WTC11 (cell line): ENCODE measurements at regions not wholly inside any gene's neighbourhood (a gene's known extent, or its start where the extent isn't known, plus 50 kb on each side); places are given as distances from the start of the nearest gene placed in this dataset.

Experiments
- ATAC-seq: fragments of 200-7000 bp; cut with Tn5 transposase; 2 replicates; pipeline ENCODE4 v1.10.0; 2021; ENCODE audit warnings: mild to moderate bottlenecking, moderate library complexity
- CTCF ChIA-PET: fragments of 300-600 bp; sonication (Branson Sonifier 250); formaldehyde crosslinking; loops from one replicate; lab custom pipeline; 2021; ENCODE audit warnings: antibody characterized with exemption; lab: Charles Lee
- POLR2A ChIA-PET: fragments of 350-600 bp; sonication (Branson Sonifier 250); formaldehyde crosslinking; loops from one replicate; lab custom pipeline; 2021; ENCODE audit warnings: antibody characterized with exemption; lab: Charles Lee
- DNase-seq: peaks from one replicate; pipeline ENCODE4 v3.0.0; 2021; ENCODE audit warnings: low spot score
- H3K27ac Mint-ChIP-seq: 2 replicates; pipeline ENCODE4 v1.8.0; 2021; ENCODE audit warnings: mixed read lengths
- H3K27me3 Mint-ChIP-seq: 2 replicates; pipeline ENCODE4 v1.8.0; 2021; ENCODE audit warnings: low read depth, mild to moderate bottlenecking, moderate library complexity, mixed read lengths
- H3K36me3 Mint-ChIP-seq: 2 replicates; pipeline ENCODE4 v1.8.0; 2021; ENCODE audit warnings: mixed read lengths
- H3K4me1 Mint-ChIP-seq: 2 replicates; pipeline ENCODE4 v1.8.0; 2022; ENCODE audit warnings: mixed read lengths
- H3K4me3 Mint-ChIP-seq: 2 replicates; pipeline ENCODE4 v1.8.0; 2021; ENCODE audit warnings: mild to moderate bottlenecking, moderate library complexity, mixed read lengths
- H3K9me3 Mint-ChIP-seq: 2 replicates; pipeline ENCODE4 v1.8.0; 2021; ENCODE audit warnings: mixed read lengths
- CREB1 ChIP-seq: sonication (generic); formaldehyde crosslinking; IDR thresholded peaks from 2 replicates; pipeline ENCODE4 v1.8.0; 2023; ENCODE audit warnings: mild to moderate bottlenecking, missing genetic modification reagents
- ELF4 ChIP-seq: sonication (generic); formaldehyde crosslinking; IDR thresholded peaks from 2 replicates; pipeline ENCODE4 v1.8.1; 2022; ENCODE audit warnings: low read depth, mild to moderate bottlenecking, moderate library complexity, missing genetic modification reagents
- ESRRA ChIP-seq: sonication (generic); formaldehyde crosslinking; IDR thresholded peaks from 2 replicates; pipeline ENCODE4 v1.8.1; 2022; ENCODE audit warnings: mild to moderate bottlenecking, missing genetic modification reagents, borderline replicate concordance
- ETV6 ChIP-seq: sonication (generic); formaldehyde crosslinking; IDR thresholded peaks from 2 replicates; pipeline ENCODE4 v1.8.1; 2022; ENCODE audit warnings: mild to moderate bottlenecking, missing genetic modification reagents
- FOXK1 ChIP-seq: sonication (generic); formaldehyde crosslinking; IDR thresholded peaks from 2 replicates; pipeline ENCODE4 v1.8.0; 2022; ENCODE audit warnings: mild to moderate bottlenecking, moderate library complexity, missing genetic modification reagents
- GABPB1 ChIP-seq: sonication (generic); formaldehyde crosslinking; IDR thresholded peaks from 2 replicates; pipeline ENCODE4 v1.8.1; 2023; ENCODE audit warnings: mild to moderate bottlenecking, missing genetic modification reagents
- HMGA2 ChIP-seq: fragments of 250-450 bp; sonication (Bioruptor Pico); IDR thresholded peaks from 2 replicates; pipeline ENCODE4 v1.4.0; 2021; ENCODE audit warnings: mild to moderate bottlenecking, moderate library complexity
- MXD4 ChIP-seq: fragments of 250-450 bp; sonication (Bioruptor Pico); IDR thresholded peaks from 2 replicates; pipeline ENCODE4 v1.8.0; 2021; ENCODE audit warnings: mild to moderate bottlenecking, moderate library complexity, borderline replicate concordance
- NFE2L1 ChIP-seq: sonication (generic); formaldehyde crosslinking; IDR thresholded peaks from 2 replicates; pipeline ENCODE4 v1.8.1; 2023; ENCODE audit warnings: missing genetic modification reagents
- NFYB ChIP-seq: sonication (generic); formaldehyde crosslinking; conservative IDR thresholded peaks from 2 replicates; pipeline ENCODE4 v1.8.0; 2022; ENCODE audit warnings: low read depth, missing genetic modification reagents
- NR1H2 ChIP-seq: sonication (generic); formaldehyde crosslinking; IDR thresholded peaks from 2 replicates; pipeline ENCODE4 v1.9.0; 2021; ENCODE audit warnings: mild to moderate bottlenecking, moderate library complexity, missing genetic modification reagents
- RELA ChIP-seq: sonication (generic); formaldehyde crosslinking; IDR thresholded peaks from 2 replicates; pipeline ENCODE4 v1.8.1; 2022; ENCODE audit warnings: missing genetic modification reagents, mild to moderate bottlenecking, borderline replicate concordance
- SOX15 ChIP-seq: fragments of 250-450 bp; sonication (Bioruptor Pico); IDR thresholded peaks from 2 replicates; pipeline ENCODE4 v1.9.0; 2021; ENCODE audit warnings: mild to moderate bottlenecking
- TCF7 ChIP-seq: sonication (generic); formaldehyde crosslinking; IDR thresholded peaks from 2 replicates; pipeline ENCODE4 v1.8.0; 2022; ENCODE audit warnings: mild to moderate bottlenecking, low read depth, missing genetic modification reagents, moderate library complexity
- TP53 ChIP-seq: sonication (generic); formaldehyde crosslinking; IDR thresholded peaks from 2 replicates; pipeline ENCODE4 v1.8.1; 2023; ENCODE audit warnings: mild to moderate bottlenecking, missing genetic modification reagents
- ZBTB21 ChIP-seq: sonication (generic); formaldehyde crosslinking; IDR thresholded peaks from 2 replicates; pipeline ENCODE4 v1.8.1; 2023; ENCODE audit warnings: mild to moderate bottlenecking, missing genetic modification reagents, borderline replicate concordance
- ZNF121 ChIP-seq: sonication (generic); formaldehyde crosslinking; IDR thresholded peaks from 2 replicates; pipeline ENCODE4 v1.8.0; 2023; ENCODE audit warnings: missing genetic modification reagents
- ZNF232 ChIP-seq: sonication (generic); formaldehyde crosslinking; IDR thresholded peaks from 2 replicates; pipeline ENCODE4 v1.8.0; 2022; ENCODE audit warnings: mild to moderate bottlenecking, missing genetic modification reagents
- TF ChIP-seq, protein P1 (sequence below): sonication (generic); formaldehyde crosslinking; IDR thresholded peaks from 2 replicates; pipeline ENCODE4 v1.8.0; 2023; ENCODE audit warnings: missing genetic modification reagents, mild to moderate bottlenecking, borderline replicate concordance
- TF ChIP-seq, protein P2 (sequence below): sonication (generic); formaldehyde crosslinking; IDR thresholded peaks from 2 replicates; pipeline ENCODE4 v1.8.0; 2022; ENCODE audit warnings: mild to moderate bottlenecking, missing genetic modification reagents
- TF ChIP-seq, protein P3 (sequence below): sonication (generic); formaldehyde crosslinking; IDR thresholded peaks from 2 replicates; pipeline ENCODE4 v1.8.1; 2023; ENCODE audit warnings: mild to moderate bottlenecking, missing genetic modification reagents

DNA sequence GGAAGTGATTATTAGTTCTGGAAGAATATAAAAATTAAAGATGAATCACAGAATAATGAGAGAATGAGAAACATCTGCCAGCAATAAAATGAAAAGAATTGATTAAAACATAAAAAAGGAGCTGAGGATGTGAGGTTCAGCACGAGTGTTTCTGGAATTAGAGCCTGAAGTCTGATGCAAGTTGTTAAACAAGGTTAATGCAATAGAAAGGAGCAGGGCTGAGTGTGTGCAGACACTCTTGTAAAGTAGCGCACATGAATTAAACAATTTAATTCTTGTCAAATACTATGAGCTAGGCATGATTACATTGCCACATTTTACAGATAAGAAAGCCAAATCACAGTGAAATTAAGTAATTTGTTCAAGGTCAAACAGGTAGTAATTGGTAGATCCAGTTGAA, 384.2 kb downstream of the TAF11L14 start:
- Mint-ChIP-seq H3K4me1 (no peaks in the 10 kb centered on the region), H3K4me3 (no peak overlapping the region), H3K27me3 (no peaks in the 10 kb centered on the region), H3K27ac (no peak overlapping the region), H3K36me3 (no peaks in the 10 kb centered on the region), H3K9me3 (peaks cover 6% of the 10 kb centered on the region; the same call in 1 of the 2 replicates)
- POLR2A ChIA-PET: no interaction called here
- CTCF ChIA-PET: no interaction called here
- ATAC-seq (no peak), DNase-seq (no peak)
- TF ChIP-seq HMGA2: no peak
- no peak for TF ChIP-seq TP53
- TF ChIP-seq ZNF121 (CRISPR knock-in tag): no peak
- no peak for TF ChIP-seq MXD4 (CRISPR knock-in tag)
- no peak for TF ChIP-seq FOXK1 (CRISPR knock-in tag)
- no peak for TF ChIP-seq NFE2L1 (CRISPR knock-in tag)
- no peak for TF ChIP-seq RELA (CRISPR knock-in tag)
- no peak for TF ChIP-seq SOX15 (CRISPR knock-in tag)
- TF ChIP-seq, protein P1, sequence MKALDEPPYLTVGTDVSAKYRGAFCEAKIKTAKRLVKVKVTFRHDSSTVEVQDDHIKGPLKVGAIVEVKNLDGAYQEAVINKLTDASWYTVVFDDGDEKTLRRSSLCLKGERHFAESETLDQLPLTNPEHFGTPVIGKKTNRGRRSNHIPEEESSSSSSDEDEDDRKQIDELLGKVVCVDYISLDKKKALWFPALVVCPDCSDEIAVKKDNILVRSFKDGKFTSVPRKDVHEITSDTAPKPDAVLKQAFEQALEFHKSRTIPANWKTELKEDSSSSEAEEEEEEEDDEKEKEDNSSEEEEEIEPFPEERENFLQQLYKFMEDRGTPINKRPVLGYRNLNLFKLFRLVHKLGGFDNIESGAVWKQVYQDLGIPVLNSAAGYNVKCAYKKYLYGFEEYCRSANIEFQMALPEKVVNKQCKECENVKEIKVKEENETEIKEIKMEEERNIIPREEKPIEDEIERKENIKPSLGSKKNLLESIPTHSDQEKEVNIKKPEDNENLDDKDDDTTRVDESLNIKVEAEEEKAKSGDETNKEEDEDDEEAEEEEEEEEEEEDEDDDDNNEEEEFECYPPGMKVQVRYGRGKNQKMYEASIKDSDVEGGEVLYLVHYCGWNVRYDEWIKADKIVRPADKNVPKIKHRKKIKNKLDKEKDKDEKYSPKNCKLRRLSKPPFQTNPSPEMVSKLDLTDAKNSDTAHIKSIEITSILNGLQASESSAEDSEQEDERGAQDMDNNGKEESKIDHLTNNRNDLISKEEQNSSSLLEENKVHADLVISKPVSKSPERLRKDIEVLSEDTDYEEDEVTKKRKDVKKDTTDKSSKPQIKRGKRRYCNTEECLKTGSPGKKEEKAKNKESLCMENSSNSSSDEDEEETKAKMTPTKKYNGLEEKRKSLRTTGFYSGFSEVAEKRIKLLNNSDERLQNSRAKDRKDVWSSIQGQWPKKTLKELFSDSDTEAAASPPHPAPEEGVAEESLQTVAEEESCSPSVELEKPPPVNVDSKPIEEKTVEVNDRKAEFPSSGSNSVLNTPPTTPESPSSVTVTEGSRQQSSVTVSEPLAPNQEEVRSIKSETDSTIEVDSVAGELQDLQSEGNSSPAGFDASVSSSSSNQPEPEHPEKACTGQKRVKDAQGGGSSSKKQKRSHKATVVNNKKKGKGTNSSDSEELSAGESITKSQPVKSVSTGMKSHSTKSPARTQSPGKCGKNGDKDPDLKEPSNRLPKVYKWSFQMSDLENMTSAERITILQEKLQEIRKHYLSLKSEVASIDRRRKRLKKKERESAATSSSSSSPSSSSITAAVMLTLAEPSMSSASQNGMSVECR (CRISPR knock-in tag): no peak
- TF ChIP-seq GABPB1: no peak

DNA sequence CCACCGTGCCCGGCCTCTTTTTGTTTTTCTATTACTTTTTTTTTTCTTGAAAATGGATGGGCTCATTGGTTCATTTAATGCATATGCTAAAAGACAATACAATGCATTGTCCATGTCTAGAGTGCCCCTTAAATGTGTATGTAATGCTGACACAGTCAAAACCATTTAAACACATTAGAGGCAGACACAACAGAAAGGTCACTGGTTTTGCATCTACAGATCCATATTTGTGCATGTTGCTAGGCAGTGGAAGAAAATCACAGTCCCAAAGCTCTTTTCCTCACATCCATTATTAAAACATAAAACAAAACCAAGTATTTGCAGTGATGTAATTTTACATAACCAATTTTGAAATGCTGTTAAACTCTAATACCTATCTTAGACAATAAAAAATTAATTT, 389.0 kb downstream of the TAF11L14 start:
- CTCF ChIA-PET: interaction anchor here (1.2 kb wide), 1 partner anchor 807 kb away, joined by 4 read pairs; no protein-coding TSS in a partner anchor
- ATAC-seq: no peak
- no peak for TF ChIP-seq ESRRA
- TF ChIP-seq NR1H2: no peak
- TF ChIP-seq, protein P2, sequence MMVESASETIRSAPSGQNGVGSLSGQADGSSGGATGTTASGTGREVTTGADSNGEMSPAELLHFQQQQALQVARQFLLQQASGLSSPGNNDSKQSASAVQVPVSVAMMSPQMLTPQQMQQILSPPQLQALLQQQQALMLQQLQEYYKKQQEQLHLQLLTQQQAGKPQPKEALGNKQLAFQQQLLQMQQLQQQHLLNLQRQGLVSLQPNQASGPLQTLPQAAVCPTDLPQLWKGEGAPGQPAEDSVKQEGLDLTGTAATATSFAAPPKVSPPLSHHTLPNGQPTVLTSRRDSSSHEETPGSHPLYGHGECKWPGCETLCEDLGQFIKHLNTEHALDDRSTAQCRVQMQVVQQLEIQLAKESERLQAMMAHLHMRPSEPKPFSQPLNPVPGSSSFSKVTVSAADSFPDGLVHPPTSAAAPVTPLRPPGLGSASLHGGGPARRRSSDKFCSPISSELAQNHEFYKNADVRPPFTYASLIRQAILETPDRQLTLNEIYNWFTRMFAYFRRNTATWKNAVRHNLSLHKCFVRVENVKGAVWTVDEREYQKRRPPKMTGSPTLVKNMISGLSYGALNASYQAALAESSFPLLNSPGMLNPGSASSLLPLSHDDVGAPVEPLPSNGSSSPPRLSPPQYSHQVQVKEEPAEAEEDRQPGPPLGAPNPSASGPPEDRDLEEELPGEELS: no peak
- TF ChIP-seq NFYB: no peak
- no peak for TF ChIP-seq ETV6 (CRISPR knock-in tag)
- no peak for TF ChIP-seq ZNF232 (CRISPR knock-in tag)
- no peak for TF ChIP-seq CREB1
- TF ChIP-seq ELF4 (CRISPR knock-in tag): no peak
- no peak for TF ChIP-seq SOX15 (CRISPR knock-in tag)
- TF ChIP-seq, protein P1 (CRISPR knock-in tag): no peak
- no peak for TF ChIP-seq ZBTB21 (CRISPR knock-in tag)
- no peak for TF ChIP-seq ZNF121 (CRISPR knock-in tag)
- TF ChIP-seq, protein P3, sequence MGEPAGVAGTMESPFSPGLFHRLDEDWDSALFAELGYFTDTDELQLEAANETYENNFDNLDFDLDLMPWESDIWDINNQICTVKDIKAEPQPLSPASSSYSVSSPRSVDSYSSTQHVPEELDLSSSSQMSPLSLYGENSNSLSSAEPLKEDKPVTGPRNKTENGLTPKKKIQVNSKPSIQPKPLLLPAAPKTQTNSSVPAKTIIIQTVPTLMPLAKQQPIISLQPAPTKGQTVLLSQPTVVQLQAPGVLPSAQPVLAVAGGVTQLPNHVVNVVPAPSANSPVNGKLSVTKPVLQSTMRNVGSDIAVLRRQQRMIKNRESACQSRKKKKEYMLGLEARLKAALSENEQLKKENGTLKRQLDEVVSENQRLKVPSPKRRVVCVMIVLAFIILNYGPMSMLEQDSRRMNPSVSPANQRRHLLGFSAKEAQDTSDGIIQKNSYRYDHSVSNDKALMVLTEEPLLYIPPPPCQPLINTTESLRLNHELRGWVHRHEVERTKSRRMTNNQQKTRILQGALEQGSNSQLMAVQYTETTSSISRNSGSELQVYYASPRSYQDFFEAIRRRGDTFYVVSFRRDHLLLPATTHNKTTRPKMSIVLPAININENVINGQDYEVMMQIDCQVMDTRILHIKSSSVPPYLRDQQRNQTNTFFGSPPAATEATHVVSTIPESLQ (CRISPR knock-in tag): no peak
- TF ChIP-seq FOXK1 (CRISPR knock-in tag): no peak
- TF ChIP-seq TCF7 (CRISPR knock-in tag): no peak

More for the DNA sequence above, 389.0 kb downstream of the TAF11L14 start:
- no peak overlapping the region for H3K4me3 Mint-ChIP-seq
- POLR2A ChIA-PET: no interaction called here
- no peak for DNase-seq
- no peaks in the 10 kb centered on the region for H3K36me3 Mint-ChIP-seq
- peaks cover 5% of the 10 kb centered on the region for H3K9me3 Mint-ChIP-seq
- H3K27me3 Mint-ChIP-seq: no peaks in the 10 kb centered on the region
- no peaks in the 10 kb centered on the region for H3K4me1 Mint-ChIP-seq
- no peak overlapping the region for H3K27ac Mint-ChIP-seq
